HG02623 (cell line): ENCODE measurements at regions not wholly inside any gene's neighbourhood (a gene's known extent, or its start where the extent isn't known, plus 50 kb on each side); places are given as distances from the start of the nearest gene placed in this dataset.

ENCODE experiments used
- ATAC-seq: cut with Tn5 transposase; IDR thresholded peaks from one replicate; pipeline ENCODE4 v1.9.1; 2021; ENCODE audit warnings: moderate library complexity; ENCODE audit not compliant: unreplicated experiment

- no peak for ATAC-seq
These were observed 84.0 kb downstream of the SPP2 start for GRCh38 chr2:234134496-234134895.

GRCh38 chr2:234133004-234133403, 82.5 kb downstream of the SPP2 start:
- ATAC-seq, result no peak

- no peak for ATAC-seq
These were observed 80.3 kb downstream of the SPP2 start for GRCh38 chr2:234130777-234131181.

GRCh38 chr2:234128606-234129005, 78.1 kb downstream of the SPP2 start:
- no peak for ATAC-seq
